HG03135 (cell line): ENCODE measurements at regions not wholly inside any gene's neighbourhood (a gene's known extent, or its start where the extent isn't known, plus 50 kb on each side); places are given as distances from the start of the nearest gene placed in this dataset.
"Not testable (repeated sequence)": the region's sequence is repeated elsewhere in the genome, so short reads cannot be mapped to it uniquely, and the experiment has no call there.

Experiments used
- ATAC-seq: cut with Tn5 transposase; IDR thresholded peaks from one replicate; pipeline ENCODE4 v1.9.1; 2021; ENCODE audit warnings: mild to moderate bottlenecking, moderate library complexity; ENCODE audit not compliant: unreplicated experiment

DNA sequence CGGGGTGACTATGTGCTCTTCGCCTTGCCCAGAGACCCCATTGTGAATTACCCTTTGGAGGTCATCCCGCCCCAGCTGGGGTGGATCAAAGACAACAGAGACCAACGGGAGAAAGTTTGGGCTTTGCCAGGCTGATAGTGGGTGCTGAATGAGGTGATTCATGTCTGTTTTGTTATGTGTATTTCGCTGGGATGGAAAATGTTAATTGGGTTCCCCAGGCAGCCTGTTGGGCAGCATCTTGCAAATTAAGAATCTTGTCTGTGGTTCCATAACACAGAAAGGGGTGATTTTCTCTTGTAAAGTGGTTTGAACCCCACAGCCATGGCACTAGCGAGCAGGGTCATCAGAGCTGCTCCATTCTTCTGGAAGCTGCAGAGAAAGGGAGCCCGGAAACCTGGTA is 63.1 kb upstream of the UNC93A start:
- no peak for ATAC-seq

DNA sequence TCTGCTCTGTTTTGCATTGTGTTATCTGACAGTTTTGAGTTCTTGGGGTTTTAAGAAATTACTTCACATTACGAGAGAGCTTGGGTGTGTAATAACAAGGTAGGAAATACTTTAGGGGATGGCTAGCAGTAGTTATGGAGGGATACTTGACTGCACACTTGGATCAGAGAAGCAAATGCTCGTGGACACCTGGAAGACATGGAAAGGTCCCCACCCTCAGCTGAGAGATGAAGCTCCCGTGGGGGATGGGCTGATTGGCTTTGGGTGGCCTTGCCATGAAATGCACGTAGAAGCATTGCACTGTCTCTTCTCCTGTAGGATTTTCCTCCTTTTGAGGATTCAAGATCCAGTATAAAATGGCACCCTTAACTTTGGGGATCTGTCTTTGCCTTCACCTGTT is 61.5 kb upstream of the UNC93A start:
- no peak for ATAC-seq

DNA sequence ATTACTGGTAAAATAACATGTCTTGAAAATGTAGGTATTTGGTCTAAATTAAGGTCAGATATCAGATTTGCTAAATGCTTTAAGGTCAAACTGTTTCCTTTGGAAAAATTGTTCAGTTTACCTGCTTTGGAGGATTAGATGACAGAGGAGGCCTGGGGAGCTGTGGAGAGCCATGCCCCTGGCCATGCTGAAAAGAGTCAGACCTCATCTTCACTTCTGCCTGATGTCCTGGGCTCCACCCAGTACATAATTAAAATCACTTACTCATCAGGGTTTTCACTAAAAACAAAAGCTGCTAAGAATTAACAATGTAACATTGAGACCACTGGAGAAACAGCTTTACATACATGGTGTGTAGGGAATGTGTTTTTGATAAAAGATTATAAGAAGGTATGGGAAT is 60.8 kb upstream of the UNC93A start:
- no peak for ATAC-seq

DNA sequence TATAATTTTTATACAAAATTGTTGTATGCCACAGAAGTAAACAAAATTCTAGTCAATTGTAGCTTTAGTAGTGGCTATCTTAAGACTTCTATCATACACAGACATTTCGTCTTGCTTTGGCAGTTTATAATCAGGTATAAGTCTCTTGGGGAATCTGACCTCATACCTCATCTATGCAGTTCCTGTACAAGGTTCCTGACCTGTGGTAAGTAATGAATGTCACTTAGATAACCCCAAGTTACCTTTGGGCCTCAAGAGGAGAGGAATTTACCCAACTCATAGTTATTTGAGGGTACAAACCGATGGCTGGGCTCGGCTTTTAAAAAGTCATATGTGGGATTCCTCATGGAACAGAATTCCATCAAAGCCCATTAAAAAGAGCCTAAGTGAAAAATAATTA is 58.8 kb upstream of the UNC93A start:
- ATAC-seq = no peak

DNA sequence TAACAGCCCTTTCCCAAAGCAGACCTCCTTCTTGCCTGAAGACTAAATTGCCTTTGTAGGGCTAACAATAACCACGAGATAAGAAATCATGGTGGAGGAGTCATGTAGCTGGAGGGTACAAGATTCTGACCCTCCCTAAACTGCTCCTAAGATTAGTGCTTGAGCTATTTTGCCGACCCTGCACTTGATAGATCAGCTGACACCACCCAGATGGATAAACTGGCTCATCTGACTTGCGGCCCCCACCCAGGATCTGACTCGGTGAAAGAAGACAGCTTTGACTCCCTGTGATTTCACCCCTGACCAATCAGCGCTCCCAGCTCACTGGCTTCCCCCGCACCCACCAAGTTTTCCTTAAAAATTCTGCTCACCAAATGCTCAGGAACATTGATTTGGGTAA is 57.6 kb upstream of the UNC93A start:
- ATAC-seq = no peak

DNA sequence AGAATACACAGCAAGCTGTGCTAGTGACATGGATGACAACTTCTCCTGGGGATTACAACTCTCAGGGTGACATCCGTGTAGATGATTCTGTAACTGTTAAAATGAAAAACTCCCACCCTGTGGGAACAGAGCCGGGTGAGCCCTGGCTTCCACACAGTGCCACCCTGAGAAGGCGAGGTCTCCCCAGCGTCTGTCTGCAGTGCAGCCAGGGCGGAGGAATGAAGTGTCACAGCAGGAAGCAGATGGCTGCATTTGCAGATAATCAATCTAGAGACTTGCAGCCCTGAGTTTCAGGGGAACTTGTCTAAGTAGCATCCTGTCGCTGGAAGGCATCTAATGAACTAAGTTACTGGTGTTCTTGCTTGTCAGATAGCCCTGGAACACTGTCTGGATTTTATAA is 56.5 kb upstream of the UNC93A start:
- ATAC-seq = not testable (repeated sequence)

DNA sequence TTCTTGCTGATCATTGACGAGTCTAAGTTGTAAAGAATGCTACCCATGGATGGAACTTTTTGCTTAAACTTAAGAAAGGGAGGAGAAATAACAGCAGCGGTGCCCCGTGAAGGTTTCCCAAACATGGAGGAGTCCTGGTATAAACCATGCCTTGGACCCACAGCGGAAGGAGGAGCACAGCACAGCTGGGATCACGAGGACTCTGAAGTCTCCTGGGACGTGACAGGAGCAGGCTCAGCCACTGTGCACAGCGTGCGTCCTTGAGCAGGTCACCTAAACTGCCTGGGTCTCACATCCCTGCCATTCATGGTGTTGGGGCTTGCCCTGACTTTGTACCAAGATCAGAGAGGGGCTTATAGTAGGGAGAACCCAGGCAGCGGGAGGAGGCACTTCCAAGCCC is 56.1 kb upstream of the UNC93A start:
- ATAC-seq = no peak

DNA sequence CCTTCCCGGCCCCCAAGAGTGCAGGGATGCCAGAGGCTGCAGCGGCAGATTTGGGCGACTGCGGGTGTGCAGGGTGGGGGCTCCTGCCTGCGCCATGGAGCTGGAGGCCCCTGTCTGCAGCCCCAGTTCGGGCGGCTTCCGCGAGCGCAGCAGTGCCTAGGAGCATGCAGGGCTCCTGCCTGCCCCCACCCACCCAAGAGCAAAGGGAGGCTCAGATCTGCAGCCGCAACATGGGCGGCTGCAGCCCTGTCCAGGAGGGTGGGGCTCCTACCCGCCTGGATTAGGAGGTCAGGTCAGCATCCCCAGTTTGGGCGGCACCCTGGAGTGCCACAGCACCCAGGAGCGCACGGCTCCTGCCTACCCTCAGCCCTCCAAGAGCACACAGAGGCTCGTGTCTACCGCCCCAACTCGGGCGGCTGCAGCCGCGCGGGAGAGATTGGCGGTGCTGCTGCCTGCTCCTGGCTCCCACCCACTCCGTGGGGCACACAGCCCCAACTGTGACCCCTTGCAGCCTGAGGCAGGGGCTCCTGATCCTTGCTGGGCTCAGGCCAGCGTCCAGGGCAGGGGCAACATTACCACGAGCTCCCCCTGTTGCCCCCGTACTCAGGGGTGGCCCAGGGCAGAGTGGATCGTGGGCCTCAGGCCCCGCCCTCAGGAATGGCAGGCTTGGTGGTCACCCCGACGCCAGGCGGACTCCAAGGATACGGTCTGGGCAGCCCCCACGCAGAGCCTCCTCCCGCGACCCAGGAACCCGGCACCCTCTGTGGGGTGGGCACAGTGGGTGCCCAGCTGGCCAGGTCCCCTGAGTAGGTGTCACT is 55.5 kb upstream of the UNC93A start:
- no peak for ATAC-seq

DNA sequence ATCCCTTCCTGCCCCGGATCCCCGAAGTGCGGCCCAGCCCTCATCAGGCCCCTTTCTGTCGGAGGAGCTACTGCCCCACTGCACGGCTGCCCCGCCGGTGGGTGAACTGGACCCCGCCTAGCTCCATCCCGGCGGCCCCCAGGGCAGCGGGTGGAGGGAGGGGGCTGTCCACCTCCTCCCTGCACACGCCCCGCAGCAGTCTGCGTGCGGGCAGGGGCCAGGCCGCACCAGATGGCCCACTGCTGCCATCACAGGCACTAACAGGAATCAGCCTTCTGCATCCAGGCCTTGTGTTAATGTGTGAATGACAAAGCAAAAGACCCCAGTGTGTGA is 54.9 kb upstream of the UNC93A start:
- ATAC-seq = no peak

DNA sequence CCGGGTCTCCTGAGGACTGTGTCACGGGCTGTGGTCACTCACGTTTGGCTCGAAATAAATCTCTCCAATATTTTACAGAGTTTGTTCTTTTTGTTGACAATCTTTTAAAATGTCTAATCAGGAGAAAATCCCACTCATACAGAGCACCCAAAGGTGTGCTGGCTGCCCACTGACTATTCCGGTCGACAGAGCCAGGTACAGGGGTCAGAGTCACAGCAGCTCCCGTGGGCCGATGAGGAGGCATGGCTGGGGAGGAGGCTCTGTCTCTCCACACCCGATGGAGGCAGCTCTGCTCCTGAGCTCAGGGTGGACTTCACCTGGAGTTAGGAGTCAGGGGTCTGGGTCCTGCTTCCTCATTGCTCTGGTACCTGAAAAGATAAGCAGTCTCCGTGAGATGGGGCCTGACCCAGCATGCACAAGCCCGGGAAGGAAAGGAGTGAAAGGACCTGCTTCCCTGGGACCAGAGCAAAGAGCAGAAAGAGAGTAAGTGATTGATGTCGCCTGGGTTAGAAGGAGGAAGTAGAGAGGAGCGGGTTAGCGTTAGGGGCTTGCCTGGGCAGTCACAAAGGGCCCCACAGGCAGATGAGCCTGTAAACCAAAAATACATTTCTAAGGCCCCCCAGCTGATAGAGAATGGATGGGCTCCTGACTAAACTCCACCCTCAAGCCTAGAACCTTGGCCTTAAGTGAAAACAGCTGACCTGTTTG is 53.5 kb upstream of the UNC93A start:
- no peak for ATAC-seq

DNA sequence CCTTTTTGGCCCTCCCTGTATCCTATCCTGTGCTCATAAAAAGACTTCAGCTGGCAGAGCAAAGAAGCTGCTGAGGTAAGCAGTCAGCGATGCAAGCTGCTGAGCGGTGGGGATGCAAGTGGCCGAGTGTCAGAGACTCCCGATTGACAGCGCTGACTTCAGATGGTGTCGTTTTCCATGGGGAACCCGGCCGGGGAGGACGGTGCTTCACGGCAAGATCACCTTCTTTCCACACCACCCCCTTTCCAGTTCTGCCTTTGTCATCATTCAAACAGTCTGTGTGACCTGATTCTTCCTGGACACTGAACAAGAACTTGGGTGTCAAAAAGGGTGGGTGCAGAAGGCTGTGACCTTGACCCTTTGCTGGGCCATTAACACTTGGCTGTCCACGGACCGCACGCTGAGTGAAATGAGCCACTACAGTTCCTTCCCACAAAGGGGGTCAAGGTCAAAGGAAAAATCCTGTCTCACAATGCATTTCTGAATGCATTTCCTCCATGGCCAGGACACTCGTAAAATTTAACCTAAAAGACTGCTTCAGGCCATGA is 52.9 kb upstream of the UNC93A start:
- ATAC-seq = no peak

DNA sequence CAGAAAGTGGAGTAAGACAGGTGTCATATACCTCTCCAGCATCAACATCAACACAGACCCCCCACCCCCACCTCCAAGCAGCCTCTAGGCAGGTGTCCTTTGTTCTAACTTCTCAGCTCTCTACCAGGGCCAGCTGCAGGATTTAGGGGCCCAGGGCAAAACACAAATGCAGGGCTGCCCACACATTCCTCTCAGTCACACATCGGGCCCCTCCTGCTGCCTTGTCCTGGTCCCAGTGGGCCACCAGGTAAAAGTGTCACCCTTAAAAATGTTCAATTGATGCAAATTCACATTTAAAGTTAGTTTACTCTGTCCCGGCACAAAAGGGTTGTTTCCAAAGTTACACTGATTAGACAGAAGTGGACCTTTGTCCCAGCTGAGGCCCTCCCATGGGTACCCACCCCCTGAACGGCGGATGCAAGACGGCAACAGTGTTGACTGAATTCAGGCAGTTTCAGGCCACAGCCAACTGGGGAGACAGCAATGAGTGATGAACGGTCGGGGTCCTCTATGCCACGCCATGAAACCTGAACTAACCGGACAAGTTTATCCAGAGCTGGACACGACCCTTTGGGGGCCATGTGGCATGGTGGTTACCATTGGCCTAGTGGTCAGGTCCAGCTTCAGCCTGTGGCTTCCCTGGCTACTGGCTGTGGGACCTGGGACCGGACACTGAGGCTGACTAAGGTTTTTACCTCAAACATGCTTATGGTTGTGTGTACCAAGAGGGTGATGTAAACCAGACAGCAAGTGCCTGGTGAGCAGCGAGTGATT is 52.2 kb upstream of the UNC93A start:
- no peak for ATAC-seq

DNA sequence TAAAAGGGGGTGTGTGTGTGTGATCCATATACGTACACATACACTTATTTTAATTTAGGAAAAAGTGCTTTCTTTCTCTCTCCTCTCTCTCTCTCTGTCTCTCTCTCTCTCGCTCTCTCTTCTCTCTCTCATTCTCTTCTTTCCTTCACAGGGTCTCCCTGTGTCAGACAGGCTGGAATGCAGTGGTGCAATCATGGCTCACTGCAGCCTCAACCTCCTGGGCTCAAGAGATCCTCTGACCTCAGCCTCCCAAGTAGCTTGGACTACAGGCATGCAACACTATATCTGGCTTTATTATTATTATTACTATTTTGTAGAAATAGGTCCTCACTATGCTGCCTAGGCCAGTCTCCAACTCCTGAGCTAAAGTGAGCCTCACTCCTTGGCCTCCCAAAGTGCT is 51.6 kb upstream of the UNC93A start:
- not testable (repeated sequence) for ATAC-seq

DNA sequence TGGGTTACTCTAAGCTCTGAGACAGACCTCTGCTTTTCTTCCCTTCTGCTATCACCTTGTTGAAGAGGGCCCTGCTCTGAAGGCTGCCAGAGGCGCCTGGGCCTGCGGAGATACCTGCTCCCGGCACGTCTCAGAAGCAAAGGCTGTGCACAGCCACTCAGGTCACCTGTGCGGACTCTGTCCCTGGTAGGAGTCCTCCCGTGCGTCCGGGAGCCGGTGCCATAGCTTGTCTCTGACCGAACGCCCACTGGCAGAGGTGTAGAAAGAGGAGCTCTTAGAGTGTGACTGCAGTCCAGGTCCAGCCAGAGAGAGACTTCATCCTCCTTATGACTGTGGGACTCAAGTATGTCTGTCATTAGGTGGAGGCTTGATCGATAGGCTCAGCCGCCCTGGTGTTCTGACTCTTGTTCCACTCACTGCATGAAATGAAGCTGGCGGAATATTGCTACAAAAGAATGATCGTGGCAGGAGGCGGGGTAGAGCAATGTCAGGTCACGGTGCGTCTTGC is 51.0 kb upstream of the UNC93A start:
- no peak for ATAC-seq
